MM.1S (cell line): ENCODE measurements at regions not wholly inside any gene's neighbourhood (a gene's known extent, or its start where the extent isn't known, plus 50 kb on each side); places are given as distances from the start of the nearest gene placed in this dataset.

Source experiments
- DNase-seq: peaks from one replicate; pipeline ENCODE4 v3.0.0-alpha.2; 2015
- H2AFZ ChIP-seq: fragments of 300-600 bp; sonication (generic); 2 replicates; pipeline ENCODE4 v1.6.0; 2016; ENCODE audit warnings: antibody characterized with exemption, low read length
- H3F3A ChIP-seq: fragments of 300-600 bp; sonication (generic); 2 replicates; pipeline ENCODE4 v1.6.1; 2016; ENCODE audit warnings: mild to moderate bottlenecking, antibody characterized with exemption, low read length, moderate library complexity, mixed read lengths; ENCODE audit not compliant: insufficient read depth
- H3K27ac ChIP-seq: fragments of 300-600 bp; sonication (generic); 2 replicates; pipeline ENCODE4 v1.5.1; 2016; ENCODE audit warnings: mild to moderate bottlenecking, low read length
- H3K27me3 ChIP-seq: fragments of 300-600 bp; sonication (generic); replicated peaks from 2 replicates; pipeline ENCODE4 v1.6.0; 2016; ENCODE audit warnings: low read length; ENCODE audit not compliant: insufficient read depth
- H3K36me3 ChIP-seq: fragments of 300-600 bp; sonication (generic); replicated peaks from 2 replicates; pipeline ENCODE4 v1.6.1; 2016; ENCODE audit warnings: mild to moderate bottlenecking, low read length, mixed read lengths; ENCODE audit not compliant: insufficient read depth
- H3K4me1 ChIP-seq: fragments of 300-600 bp; sonication (generic); 2 replicates; pipeline ENCODE4 v1.6.1; 2016; ENCODE audit warnings: low read length, mixed read lengths
- H3K4me2 ChIP-seq: fragments of 300-600 bp; sonication (generic); 2 replicates; pipeline ENCODE4 v1.6.0; 2016; ENCODE audit warnings: low read depth, low read length
- H3K4me3 ChIP-seq: fragments of 300-600 bp; sonication (generic); 2 replicates; pipeline ENCODE4 v1.5.1; 2016; ENCODE audit warnings: low read length, mixed read lengths
- H3K79me2 ChIP-seq: fragments of 300-600 bp; sonication (generic); 2 replicates; pipeline ENCODE4 v1.6.1; 2016; ENCODE audit warnings: mixed run types, low read length, mixed read lengths
- H3K9ac ChIP-seq: fragments of 300-600 bp; sonication (generic); 2 replicates; pipeline ENCODE4 v1.6.1; 2016; ENCODE audit warnings: low read length, mixed read lengths
- H3K9me2 ChIP-seq: fragments of 300-600 bp; sonication (generic); replicated peaks from 2 replicates; pipeline ENCODE4 v1.6.1; 2016; ENCODE audit warnings: mild to moderate bottlenecking, low read length, mixed read lengths; ENCODE audit not compliant: insufficient read depth
- H3K9me3 ChIP-seq: fragments of 300-600 bp; sonication (generic); replicated peaks from 2 replicates; pipeline ENCODE4 v1.6.1; 2016; ENCODE audit warnings: mild to moderate bottlenecking, low read length, mixed read lengths; ENCODE audit not compliant: insufficient read depth
- H4K20me1 ChIP-seq: fragments of 300-600 bp; sonication (generic); 2 replicates; pipeline ENCODE4 v1.6.1; 2016; ENCODE audit warnings: mild to moderate bottlenecking, low read length, moderate library complexity, mixed read lengths; ENCODE audit not compliant: insufficient read depth
- EZH2 ChIP-seq: fragments of 300-600 bp; sonication (generic); optimal IDR thresholded peaks from 2 replicates; pipeline ENCODE3; 2017; ENCODE audit warnings: low read depth, mild to moderate bottlenecking, antibody characterized with exemption, low read length, mixed read lengths
- EZH2phosphoT487 ChIP-seq: fragments of 300-600 bp; sonication (generic); IDR thresholded peaks from 2 replicates; pipeline ENCODE4 v1.6.1; 2018; ENCODE audit warnings: antibody characterized with exemption, low read length
- TF ChIP-seq, protein P1 (sequence below): fragments of 300-600 bp; sonication (generic); IDR thresholded peaks from 2 replicates; pipeline ENCODE4 v1.5.1; 2016; ENCODE audit warnings: antibody characterized with exemption, low read length, mixed read lengths

DNA sequence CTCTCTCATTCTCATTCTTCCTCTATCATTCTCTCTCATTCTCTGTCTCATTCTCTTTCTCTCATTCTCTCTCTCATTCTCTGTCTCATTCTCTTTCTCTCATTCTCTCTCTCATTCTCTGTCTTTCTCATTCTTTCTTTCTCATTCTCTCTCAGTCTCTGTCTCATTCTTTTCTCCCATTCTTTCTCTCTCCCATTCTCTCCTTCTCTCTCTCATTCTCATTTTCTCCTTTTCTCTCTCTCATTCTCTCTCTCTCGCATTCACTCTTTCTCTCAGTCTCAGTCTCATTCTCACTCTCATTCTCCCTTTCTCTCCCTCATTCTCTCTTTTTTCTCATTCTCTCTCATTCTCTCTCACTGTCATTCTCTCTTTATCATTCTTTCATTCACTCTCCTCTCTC is 152.0 kb upstream of the UQCRFS1 start:
- Histone ChIP-seq H3K27ac (no peak overlapping the region), H3K9me2 (no peaks in the 10 kb centered on the region), H4K20me1 (no peaks in the 10 kb centered on the region)

GRCh38 chr19:29365836-29366417 is 153.0 kb upstream of the UQCRFS1 start:
- Histone ChIP-seq H3K4me2 (no peak overlapping the region), H3K4me1 (no peaks in the 10 kb centered on the region)

More for the DNA sequence above, 152.0 kb upstream of the UQCRFS1 start:
- Histone ChIP-seq H3K79me2 (no peaks in the 10 kb centered on the region), H3K9ac (no peak overlapping the region), H3K4me3 (no peak overlapping the region), H3K27me3 (peaks cover 47% of the 10 kb centered on the region), H3K4me1 (no peaks in the 10 kb centered on the region), H3K9me3 (no peaks in the 10 kb centered on the region), H3F3A (no peaks in the 10 kb centered on the region), H2AFZ (no peak overlapping the region), H3K36me3 (no peaks in the 10 kb centered on the region), H3K4me2 (no peak overlapping the region)
- TF ChIP-seq, protein P1, sequence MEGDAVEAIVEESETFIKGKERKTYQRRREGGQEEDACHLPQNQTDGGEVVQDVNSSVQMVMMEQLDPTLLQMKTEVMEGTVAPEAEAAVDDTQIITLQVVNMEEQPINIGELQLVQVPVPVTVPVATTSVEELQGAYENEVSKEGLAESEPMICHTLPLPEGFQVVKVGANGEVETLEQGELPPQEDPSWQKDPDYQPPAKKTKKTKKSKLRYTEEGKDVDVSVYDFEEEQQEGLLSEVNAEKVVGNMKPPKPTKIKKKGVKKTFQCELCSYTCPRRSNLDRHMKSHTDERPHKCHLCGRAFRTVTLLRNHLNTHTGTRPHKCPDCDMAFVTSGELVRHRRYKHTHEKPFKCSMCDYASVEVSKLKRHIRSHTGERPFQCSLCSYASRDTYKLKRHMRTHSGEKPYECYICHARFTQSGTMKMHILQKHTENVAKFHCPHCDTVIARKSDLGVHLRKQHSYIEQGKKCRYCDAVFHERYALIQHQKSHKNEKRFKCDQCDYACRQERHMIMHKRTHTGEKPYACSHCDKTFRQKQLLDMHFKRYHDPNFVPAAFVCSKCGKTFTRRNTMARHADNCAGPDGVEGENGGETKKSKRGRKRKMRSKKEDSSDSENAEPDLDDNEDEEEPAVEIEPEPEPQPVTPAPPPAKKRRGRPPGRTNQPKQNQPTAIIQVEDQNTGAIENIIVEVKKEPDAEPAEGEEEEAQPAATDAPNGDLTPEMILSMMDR = no peak
- TF ChIP-seq EZH2phosphoT487 (no peak), EZH2 (no peak)
- DNase-seq = no peak

DNA sequence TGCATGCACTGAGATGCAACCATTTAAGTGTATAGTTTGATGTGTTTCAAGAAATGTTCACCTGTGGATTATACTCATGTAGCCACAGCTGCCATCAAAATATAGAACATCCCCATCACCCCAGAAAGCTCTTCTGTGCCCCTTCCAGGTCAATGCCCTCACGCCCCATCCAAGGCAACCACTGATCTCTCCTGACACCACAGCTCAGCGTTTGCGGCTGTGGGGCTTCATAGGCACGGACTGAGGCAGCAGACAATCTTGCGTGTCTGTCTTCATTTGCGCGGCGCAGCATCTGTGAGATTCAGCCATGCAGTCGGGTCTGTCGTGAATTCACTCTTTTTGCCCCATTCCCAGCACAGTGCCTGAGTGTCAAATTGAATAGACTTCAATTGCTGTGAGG is 153.8 kb upstream of the UQCRFS1 start:
- peaks cover 51% of the 10 kb centered on the region for H3K27me3 ChIP-seq
- H3F3A ChIP-seq = no peaks in the 10 kb centered on the region
- H3K4me3 ChIP-seq = no peak overlapping the region
- H3K4me2 ChIP-seq = no peak overlapping the region
- H3K9me2 ChIP-seq = no peaks in the 10 kb centered on the region
- H3K27ac ChIP-seq = no peak overlapping the region
- no peaks in the 10 kb centered on the region for H3K36me3 ChIP-seq
- no peaks in the 10 kb centered on the region for H3K4me1 ChIP-seq
- no peaks in the 10 kb centered on the region for H3K79me2 ChIP-seq
- H4K20me1 ChIP-seq = no peaks in the 10 kb centered on the region
- TF ChIP-seq EZH2phosphoT487 (no peak), EZH2 (no peak)
- TF ChIP-seq, protein P1 = no peak
- no peak for DNase-seq
- no peak overlapping the region for H3K9ac ChIP-seq
- no peaks in the 10 kb centered on the region for H3K9me3 ChIP-seq
- no peak overlapping the region for H2AFZ ChIP-seq

More at GRCh38 chr19:29365836-29366417, 153.0 kb upstream of the UQCRFS1 start:
- Histone ChIP-seq H3K27me3 (peaks cover 51% of the 10 kb centered on the region), H3K27ac (no peak overlapping the region), H3K4me3 (no peak overlapping the region), H4K20me1 (no peaks in the 10 kb centered on the region), H3K9me2 (no peaks in the 10 kb centered on the region), H3K79me2 (no peaks in the 10 kb centered on the region), H3K36me3 (no peaks in the 10 kb centered on the region), H3K9me3 (no peaks in the 10 kb centered on the region), H3F3A (no peaks in the 10 kb centered on the region), H2AFZ (no peak overlapping the region), H3K9ac (no peak overlapping the region)
- TF ChIP-seq EZH2 (no peak), EZH2phosphoT487 (no peak)
- TF ChIP-seq, protein P1 = no peak
- no peak for DNase-seq
